ENCODE measurements at regions not wholly inside any gene's neighbourhood (a gene's known extent, or its start where the extent isn't known, plus 50 kb on each side); places are given as distances from the start of the nearest gene placed in this dataset.

DNA sequence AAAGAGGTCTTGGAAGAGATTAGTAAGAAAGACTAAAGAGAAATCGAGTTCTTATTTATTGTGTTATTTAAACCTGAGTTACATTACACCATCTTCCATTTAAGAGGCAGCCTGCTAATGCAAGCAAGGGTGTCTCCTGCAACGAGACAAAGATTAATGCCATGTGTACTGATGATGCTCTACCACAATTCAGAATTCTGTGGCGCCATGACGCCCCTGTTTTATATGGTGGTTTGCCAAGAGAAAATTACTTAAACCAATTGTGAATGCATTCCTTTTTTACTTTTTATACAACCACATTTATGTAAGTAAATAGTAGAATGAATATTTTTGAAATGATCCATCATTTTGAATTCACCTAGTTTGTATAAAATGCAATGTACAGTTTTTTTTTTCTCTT is 356.1 kb upstream of the ZEB2 start:
- H3K27me3 ChIP-seq (ENCODE audit: control insufficient read depth in 3 of 3, insufficient read depth in 3 of 3, low read length in 3 of 3), result no peaks in the 10 kb centered on the region
- H3K27ac ChIP-seq (ENCODE audit: low read depth in 1 of 3, low read length in 2 of 3), result no peak overlapping the region
- DNase-seq, result no peak
- H3K4me3 ChIP-seq (ENCODE audit: low read depth in 1 of 3, low read length in 3 of 3), result no peak overlapping the region
- H3K4me1 ChIP-seq (ENCODE audit: control insufficient read depth in 3 of 3, insufficient read depth in 2 of 3, low read depth in 1 of 3, low read length in 2 of 3), result no peaks in the 10 kb centered on the region
- 84 to 87% (median 84%) methylated on average over 4 of the region's 4 CpGs for WGBS, 3 donors
- H3K36me3 ChIP-seq (ENCODE audit: control insufficient read depth in 3 of 3, insufficient read depth in 2 of 3, low read depth in 1 of 3, low read length in 3 of 3), result no peaks in the 10 kb centered on the region
- no peak for FAIRE-seq
- H3K9me3 ChIP-seq (ENCODE audit: control insufficient read depth in 2 of 2, insufficient read depth in 1 of 2, low read depth in 1 of 2, low read length in 1 of 2), result no peaks in the 10 kb centered on the region

DNA sequence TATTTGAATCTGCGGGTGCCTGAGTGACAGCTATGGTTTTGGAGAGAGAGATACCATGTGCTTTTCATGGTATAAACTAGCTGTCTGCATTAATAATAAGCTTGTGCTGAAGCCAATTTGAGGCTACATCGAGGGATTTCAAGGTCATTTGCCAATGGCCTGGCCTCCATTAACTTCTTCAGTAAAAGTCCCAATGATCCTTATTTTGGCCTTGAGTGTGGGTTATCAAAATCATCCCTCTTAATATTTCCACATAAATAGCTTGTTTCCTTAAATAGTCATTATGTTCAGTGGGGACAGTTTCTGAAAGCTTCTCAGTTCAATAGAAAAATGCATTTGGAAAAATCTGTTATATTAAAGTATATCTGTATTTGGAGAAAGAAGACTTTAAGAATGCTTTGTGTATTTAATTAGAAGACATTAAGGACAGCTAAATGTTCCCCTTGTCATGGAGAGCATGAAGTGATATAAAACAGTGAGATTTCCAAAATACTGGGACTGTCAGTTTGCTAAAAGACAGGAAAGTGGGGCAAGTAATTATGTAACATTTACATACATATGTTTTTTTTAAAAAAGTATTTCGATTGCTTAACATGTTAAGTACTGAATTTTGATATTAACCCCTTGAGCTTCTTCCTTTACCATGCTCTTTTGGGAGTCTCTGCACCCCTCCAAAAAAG is 355.5 kb upstream of the ZEB2 start:
- WGBS, 3 donors, result 67 to 73% (median 73%) methylated on average over 3 of the region's 3 CpGs
- DNase-seq, result no peak
- no peak for FAIRE-seq
- Histone ChIP-seq H3K9me3 (ENCODE audit: control insufficient read depth in 2 of 2, insufficient read depth in 1 of 2, low read depth in 1 of 2, low read length in 1 of 2) (no peaks in the 10 kb centered on the region), H3K27ac (ENCODE audit: low read depth in 1 of 3, low read length in 2 of 3) (no peak overlapping the region), H3K4me1 (ENCODE audit: control insufficient read depth in 3 of 3, insufficient read depth in 2 of 3, low read depth in 1 of 3, low read length in 2 of 3) (no peaks in the 10 kb centered on the region), H3K27me3 (ENCODE audit: control insufficient read depth in 3 of 3, insufficient read depth in 3 of 3, low read length in 3 of 3) (no peaks in the 10 kb centered on the region), H3K4me3 (ENCODE audit: low read depth in 1 of 3, low read length in 3 of 3) (no peak overlapping the region), H3K36me3 (ENCODE audit: control insufficient read depth in 3 of 3, insufficient read depth in 2 of 3, low read depth in 1 of 3, low read length in 3 of 3) (no peaks in the 10 kb centered on the region)

DNA sequence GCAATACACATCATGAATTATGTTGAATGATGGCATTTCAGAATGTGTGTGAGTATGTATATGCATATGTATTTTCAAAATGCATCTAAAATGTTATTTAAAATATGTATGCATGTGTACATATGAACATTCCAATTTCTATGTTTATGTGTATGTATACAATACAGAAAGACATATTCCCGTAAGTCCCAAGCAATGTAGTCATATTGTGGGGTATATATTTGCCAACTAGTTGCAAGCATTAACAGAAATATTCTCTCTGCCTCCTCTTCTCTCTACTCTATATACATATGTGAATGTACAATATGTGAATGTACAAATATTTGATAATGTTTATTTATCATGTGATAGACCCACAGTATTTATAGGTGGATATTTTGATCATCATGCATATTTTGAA is 345.8 kb upstream of the ZEB2 start:
- H3K4me3 ChIP-seq (ENCODE audit: low read depth in 1 of 3, low read length in 3 of 3), result no peak overlapping the region
- no peaks in the 10 kb centered on the region for H3K9me3 ChIP-seq (ENCODE audit: control insufficient read depth in 2 of 2, insufficient read depth in 1 of 2, low read depth in 1 of 2, low read length in 1 of 2)
- DNase-seq (no peak), FAIRE-seq (no peak)
- H3K4me1 ChIP-seq (ENCODE audit: control insufficient read depth in 3 of 3, insufficient read depth in 2 of 3, low read depth in 1 of 3, low read length in 2 of 3), result no peaks in the 10 kb centered on the region
- no peaks in the 10 kb centered on the region for H3K36me3 ChIP-seq (ENCODE audit: control insufficient read depth in 3 of 3, insufficient read depth in 2 of 3, low read depth in 1 of 3, low read length in 3 of 3)
- no peaks in the 10 kb centered on the region for H3K27me3 ChIP-seq (ENCODE audit: control insufficient read depth in 3 of 3, insufficient read depth in 3 of 3, low read length in 3 of 3)
- H3K27ac ChIP-seq (ENCODE audit: low read depth in 1 of 3, low read length in 2 of 3), result no peak overlapping the region
- 93 to 94% (median 94%) methylated on average over 1 of the region's 1 CpG for WGBS, 3 donors

DNA sequence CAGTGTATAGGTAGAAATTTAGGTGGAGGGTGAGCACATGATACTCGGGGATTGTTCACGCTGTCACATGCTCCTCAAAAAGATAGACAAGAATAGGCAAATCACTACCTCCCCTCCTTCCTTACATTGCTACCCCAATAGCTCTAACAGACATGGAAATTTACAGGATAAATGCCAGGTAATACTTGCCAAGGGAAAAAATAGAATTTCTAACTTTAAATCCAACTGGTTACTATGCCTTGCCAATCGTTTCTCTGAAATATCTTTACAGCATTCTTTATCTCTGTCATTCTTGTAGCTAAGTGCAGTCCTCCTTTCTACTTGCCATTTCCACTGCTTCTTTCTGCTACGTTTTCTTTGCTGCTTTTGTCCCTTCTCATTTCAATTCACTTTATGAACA is 339.8 kb upstream of the ZEB2 start:
- no peaks in the 10 kb centered on the region for H3K4me1 ChIP-seq (ENCODE audit: control insufficient read depth in 3 of 3, insufficient read depth in 2 of 3, low read depth in 1 of 3, low read length in 2 of 3)
- H3K4me3 ChIP-seq (ENCODE audit: low read depth in 1 of 3, low read length in 3 of 3), result no peak overlapping the region
- H3K27ac ChIP-seq (ENCODE audit: low read depth in 1 of 3, low read length in 2 of 3), result no peak overlapping the region
- no peaks in the 10 kb centered on the region for H3K9me3 ChIP-seq (ENCODE audit: control insufficient read depth in 2 of 2, insufficient read depth in 1 of 2, low read depth in 1 of 2, low read length in 1 of 2)
- FAIRE-seq (no peak), DNase-seq (no peak)
- H3K27me3 ChIP-seq (ENCODE audit: control insufficient read depth in 3 of 3, insufficient read depth in 3 of 3, low read length in 3 of 3), result no peaks in the 10 kb centered on the region
- H3K36me3 ChIP-seq (ENCODE audit: control insufficient read depth in 3 of 3, insufficient read depth in 2 of 3, low read depth in 1 of 3, low read length in 3 of 3), result no peaks in the 10 kb centered on the region
- WGBS, 3 donors, result 73 to 79% (median 76%) methylated on average over 4 of the region's 4 CpGs

DNA sequence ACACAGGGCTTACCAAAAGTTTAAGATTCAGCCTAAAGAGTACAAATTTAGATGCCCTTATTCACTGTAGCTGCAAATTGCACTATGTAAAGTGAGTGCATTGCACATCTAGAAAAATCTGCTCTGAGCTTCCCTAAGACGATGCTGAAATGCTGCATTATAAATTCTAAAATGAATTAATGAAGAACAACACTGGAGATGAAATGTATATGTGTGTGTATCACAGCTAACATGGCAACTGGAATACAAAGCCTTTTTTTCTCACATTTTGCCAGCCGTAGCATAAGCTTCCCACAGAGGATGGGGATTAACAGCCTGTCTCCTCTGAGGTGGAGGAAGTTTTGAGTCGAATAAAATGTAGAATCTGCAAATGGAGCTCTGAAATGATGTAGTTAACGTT is 338.3 kb upstream of the ZEB2 start:
- no peaks in the 10 kb centered on the region for H3K4me1 ChIP-seq (ENCODE audit: control insufficient read depth in 3 of 3, insufficient read depth in 2 of 3, low read depth in 1 of 3, low read length in 2 of 3)
- H3K36me3 ChIP-seq (ENCODE audit: control insufficient read depth in 3 of 3, insufficient read depth in 2 of 3, low read depth in 1 of 3, low read length in 3 of 3), result no peaks in the 10 kb centered on the region
- H3K4me3 ChIP-seq (ENCODE audit: low read depth in 1 of 3, low read length in 3 of 3), result no peak overlapping the region
- no peak for DNase-seq
- WGBS, 3 donors, result 69 to 81% (median 76%) methylated on average over 4 of the region's 4 CpGs
- no peaks in the 10 kb centered on the region for H3K27me3 ChIP-seq (ENCODE audit: control insufficient read depth in 3 of 3, insufficient read depth in 3 of 3, low read length in 3 of 3)
- no peaks in the 10 kb centered on the region for H3K9me3 ChIP-seq (ENCODE audit: control insufficient read depth in 2 of 2, insufficient read depth in 1 of 2, low read depth in 1 of 2, low read length in 1 of 2)
- no peak overlapping the region for H3K27ac ChIP-seq (ENCODE audit: low read depth in 1 of 3, low read length in 2 of 3)
- no peak for FAIRE-seq

DNA sequence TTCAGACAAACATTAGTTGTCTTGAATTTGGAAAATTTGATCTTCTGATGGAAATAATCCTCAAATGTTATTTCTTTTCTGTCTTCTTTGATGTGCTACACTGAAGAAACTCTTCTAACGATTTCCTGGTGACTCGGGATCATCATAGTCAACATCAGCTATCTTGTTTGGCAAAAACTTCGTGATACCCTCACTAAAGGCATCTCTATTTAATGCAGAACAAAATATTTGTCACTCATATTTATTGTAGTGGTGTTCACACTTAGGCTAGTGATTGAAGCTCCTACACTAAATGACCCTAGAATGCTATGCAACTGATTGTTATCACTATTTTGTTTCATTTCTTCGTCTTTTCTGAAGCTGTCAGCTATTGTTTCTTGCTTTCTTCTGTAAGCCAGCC is 334.7 kb upstream of the ZEB2 start:
- DNase-seq (no peak), FAIRE-seq (no peak)
- no peak overlapping the region for H3K4me3 ChIP-seq (ENCODE audit: low read depth in 1 of 3, low read length in 3 of 3)
- 81 to 90% (median 85%) methylated on average over 4 of the region's 4 CpGs for WGBS, 3 donors
- H3K36me3 ChIP-seq (ENCODE audit: control insufficient read depth in 3 of 3, insufficient read depth in 2 of 3, low read depth in 1 of 3, low read length in 3 of 3), result no peaks in the 10 kb centered on the region
- no peaks in the 10 kb centered on the region for H3K27me3 ChIP-seq (ENCODE audit: control insufficient read depth in 3 of 3, insufficient read depth in 3 of 3, low read length in 3 of 3)
- no peaks in the 10 kb centered on the region for H3K9me3 ChIP-seq (ENCODE audit: control insufficient read depth in 2 of 2, insufficient read depth in 1 of 2, low read depth in 1 of 2, low read length in 1 of 2)
- H3K4me1 ChIP-seq (ENCODE audit: control insufficient read depth in 3 of 3, insufficient read depth in 2 of 3, low read depth in 1 of 3, low read length in 2 of 3), result no peaks in the 10 kb centered on the region
- no peak overlapping the region for H3K27ac ChIP-seq (ENCODE audit: low read depth in 1 of 3, low read length in 2 of 3)

DNA sequence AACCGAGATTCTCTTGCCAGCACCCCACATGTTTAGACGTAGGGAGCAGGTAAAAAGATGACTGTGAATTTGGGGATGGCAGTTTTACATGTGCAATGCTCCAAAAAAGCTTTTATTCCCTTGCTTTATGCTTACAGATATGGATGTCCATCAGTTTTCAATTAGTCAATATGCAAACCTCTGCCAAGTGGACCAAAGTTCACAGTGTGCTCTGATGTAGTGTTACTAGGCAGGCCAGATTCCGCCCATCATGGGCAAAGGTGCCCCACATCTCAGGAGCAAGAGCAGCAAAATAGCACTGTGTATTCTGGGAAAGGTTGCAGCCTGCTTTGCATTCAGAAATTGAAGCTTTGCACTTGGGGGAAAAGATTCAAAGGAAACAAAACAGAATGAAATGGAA is 329.7 kb upstream of the ZEB2 start:
- no peaks in the 10 kb centered on the region for H3K4me1 ChIP-seq (ENCODE audit: control insufficient read depth in 3 of 3, insufficient read depth in 2 of 3, low read depth in 1 of 3, low read length in 2 of 3)
- no peaks in the 10 kb centered on the region for H3K36me3 ChIP-seq (ENCODE audit: control insufficient read depth in 3 of 3, insufficient read depth in 2 of 3, low read depth in 1 of 3, low read length in 3 of 3)
- no peak overlapping the region for H3K4me3 ChIP-seq (ENCODE audit: low read depth in 1 of 3, low read length in 3 of 3)
- H3K9me3 ChIP-seq (ENCODE audit: control insufficient read depth in 2 of 2, insufficient read depth in 1 of 2, low read depth in 1 of 2, low read length in 1 of 2), result no peaks in the 10 kb centered on the region
- FAIRE-seq, result no peak
- 57 to 59% (median 58%) methylated on average over 3 of the region's 3 CpGs for WGBS, 3 donors
- H3K27ac ChIP-seq (ENCODE audit: low read depth in 1 of 3, low read length in 2 of 3), result no peak overlapping the region
- H3K27me3 ChIP-seq (ENCODE audit: control insufficient read depth in 3 of 3, insufficient read depth in 3 of 3, low read length in 3 of 3), result no peaks in the 10 kb centered on the region
- DNase-seq, result peak in 1 of 2 donors; percentile 1

DNA sequence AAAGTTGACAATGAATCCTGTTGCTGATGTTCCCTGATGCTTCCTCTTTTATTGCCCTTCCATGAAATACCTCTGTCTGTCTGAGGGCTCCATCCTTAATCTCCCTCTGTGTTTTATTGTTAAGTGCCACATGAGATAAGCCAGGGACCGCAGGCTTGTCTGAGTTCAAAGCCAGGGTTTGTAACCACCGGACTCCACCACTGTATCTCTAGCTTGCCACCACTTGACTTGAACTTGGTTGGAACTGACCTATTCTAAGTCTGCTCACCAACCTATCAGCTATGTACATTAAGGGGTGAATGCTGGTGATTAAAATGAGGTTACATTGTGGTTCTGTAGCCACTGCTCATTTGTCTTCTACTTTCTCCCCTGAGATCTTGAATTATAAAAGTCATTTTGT is 328.5 kb upstream of the ZEB2 start:
- no peak overlapping the region for H3K27ac ChIP-seq (ENCODE audit: low read depth in 1 of 3, low read length in 2 of 3)
- H3K27me3 ChIP-seq (ENCODE audit: control insufficient read depth in 3 of 3, insufficient read depth in 3 of 3, low read length in 3 of 3), result no peaks in the 10 kb centered on the region
- WGBS, 3 donors, result 58 to 74% (median 69%) methylated on average over 2 of the region's 2 CpGs
- no peaks in the 10 kb centered on the region for H3K36me3 ChIP-seq (ENCODE audit: control insufficient read depth in 3 of 3, insufficient read depth in 2 of 3, low read depth in 1 of 3, low read length in 3 of 3)
- no peak for DNase-seq
- FAIRE-seq, result no peak
- no peaks in the 10 kb centered on the region for H3K9me3 ChIP-seq (ENCODE audit: control insufficient read depth in 2 of 2, insufficient read depth in 1 of 2, low read depth in 1 of 2, low read length in 1 of 2)
- H3K4me1 ChIP-seq (ENCODE audit: control insufficient read depth in 3 of 3, insufficient read depth in 2 of 3, low read depth in 1 of 3, low read length in 2 of 3), result no peaks in the 10 kb centered on the region
- no peak overlapping the region for H3K4me3 ChIP-seq (ENCODE audit: low read depth in 1 of 3, low read length in 3 of 3)

DNA sequence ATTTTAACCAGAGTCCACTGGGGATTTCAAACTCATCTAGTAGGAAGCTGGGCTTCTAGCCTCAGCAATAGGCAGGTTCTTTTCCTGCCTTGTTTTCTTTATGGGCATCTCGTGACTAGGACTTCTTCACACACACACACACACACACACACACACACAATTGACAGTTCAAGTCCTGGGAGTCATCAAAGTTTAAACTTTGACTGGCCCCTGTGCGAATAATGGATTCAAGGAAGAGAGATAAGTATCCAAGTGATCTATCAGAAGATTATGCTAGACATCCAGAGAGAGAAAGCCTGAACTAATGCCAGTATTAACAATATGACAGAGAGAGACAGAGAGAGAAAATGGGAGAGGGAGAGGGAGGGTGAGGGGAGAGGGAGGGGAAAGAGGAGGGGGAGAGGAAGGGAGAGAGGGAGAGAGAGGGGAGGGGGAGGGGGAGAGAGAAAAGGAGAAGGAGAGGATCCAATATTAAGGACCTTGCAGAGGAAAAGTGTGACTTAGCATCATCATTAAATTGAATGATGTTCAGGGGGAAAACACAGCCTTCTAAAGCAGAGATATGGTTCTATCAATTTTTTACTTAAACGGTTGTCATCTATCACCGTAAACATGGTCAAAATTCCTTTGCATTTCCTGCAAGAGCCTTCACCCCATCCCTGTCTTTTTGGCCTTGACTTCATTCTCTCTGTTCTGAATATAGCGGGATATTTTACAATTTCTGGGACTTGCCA is 327.6 kb upstream of the ZEB2 start:
- no peak for DNase-seq
- no peaks in the 10 kb centered on the region for H3K36me3 ChIP-seq (ENCODE audit: control insufficient read depth in 3 of 3, insufficient read depth in 2 of 3, low read depth in 1 of 3, low read length in 3 of 3)
- 69 to 76% (median 76%) methylated on average over 5 of the region's 5 CpGs for WGBS, 3 donors
- no peaks in the 10 kb centered on the region for H3K4me1 ChIP-seq (ENCODE audit: control insufficient read depth in 3 of 3, insufficient read depth in 2 of 3, low read depth in 1 of 3, low read length in 2 of 3)
- no peak overlapping the region for H3K4me3 ChIP-seq (ENCODE audit: low read depth in 1 of 3, low read length in 3 of 3)
- no peaks in the 10 kb centered on the region for H3K9me3 ChIP-seq (ENCODE audit: control insufficient read depth in 2 of 2, insufficient read depth in 1 of 2, low read depth in 1 of 2, low read length in 1 of 2)
- FAIRE-seq, result no peak
- no peak overlapping the region for H3K27ac ChIP-seq (ENCODE audit: low read depth in 1 of 3, low read length in 2 of 3)
- no peaks in the 10 kb centered on the region for H3K27me3 ChIP-seq (ENCODE audit: control insufficient read depth in 3 of 3, insufficient read depth in 3 of 3, low read length in 3 of 3)
